H9 (cell line): ENCODE measurements at regions not wholly inside any gene's neighbourhood (a gene's known extent, or its start where the extent isn't known, plus 50 kb on each side); places are given as distances from the start of the nearest gene placed in this dataset.

ENCODE experiments used
- DNase-seq: peaks from one replicate; pipeline ENCODE4 v3.0.0-alpha.2; 2017
- H2AFZ ChIP-seq: one replicate; pipeline ENCODE4 v1.6.1; 2013; ENCODE audit warnings: mild to moderate bottlenecking, low read length, control low read depth, moderate library complexity
- H2AK5ac ChIP-seq: 2 replicates; pipeline ENCODE4 v1.6.1; 2013; ENCODE audit warnings: low read length, control low read depth, mixed read lengths; ENCODE audit not compliant: insufficient read length
- H2BK120ac ChIP-seq: one replicate; pipeline ENCODE4 v1.6.1; 2013; ENCODE audit warnings: low read depth, mild to moderate bottlenecking, low read length, control low read depth, inconsistent platforms; ENCODE audit not compliant: poor library complexity, severe bottlenecking
- H2BK12ac ChIP-seq: 2 replicates; pipeline ENCODE4 v1.6.1; 2013; ENCODE audit warnings: low read length, control low read depth, mixed read lengths, low read depth; ENCODE audit not compliant: insufficient read length
- H2BK15ac ChIP-seq: 2 replicates; pipeline ENCODE4 v1.6.1; 2013; ENCODE audit warnings: low read depth, low read length, control low read depth
- H2BK20ac ChIP-seq: one replicate; pipeline ENCODE4 v1.6.1; 2013; ENCODE audit warnings: low read depth, mild to moderate bottlenecking, low read length, control low read depth, inconsistent platforms; ENCODE audit not compliant: poor library complexity, severe bottlenecking
- H2BK5ac ChIP-seq: 2 replicates; pipeline ENCODE4 v1.6.1; 2013; ENCODE audit warnings: low read length, control low read depth, mixed read lengths; ENCODE audit not compliant: insufficient read length
- H3K14ac ChIP-seq: 2 replicates; pipeline ENCODE4 v1.6.1; 2013; ENCODE audit warnings: low read length, control low read depth; ENCODE audit not compliant: insufficient read depth
- H3K18ac ChIP-seq: 2 replicates; pipeline ENCODE4 v1.6.1; 2013; ENCODE audit warnings: low read depth, mild to moderate bottlenecking, mixed read lengths, low read length, control low read depth; ENCODE audit not compliant: insufficient read length
- H3K23ac ChIP-seq: 2 replicates; pipeline ENCODE4 v1.6.1; 2013; ENCODE audit warnings: low read length, control low read depth, mixed read lengths, low read depth; ENCODE audit not compliant: insufficient read length
- H3K23me2 ChIP-seq: 2 replicates; pipeline ENCODE4 v1.6.1; 2013; ENCODE audit warnings: low read depth, mild to moderate bottlenecking, mixed read lengths, low read length, control low read depth; ENCODE audit not compliant: insufficient read length, poor library complexity, severe bottlenecking
- H3K27ac ChIP-seq: 2 replicates; pipeline ENCODE4 v1.5.1; 2013; ENCODE audit warnings: low read length, control low read depth, mixed read lengths, low read depth; ENCODE audit not compliant: insufficient read length
- H3K27me3 ChIP-seq: 2 replicates; pipeline ENCODE4 v1.6.1; 2013; ENCODE audit warnings: low read length, control low read depth, inconsistent platforms; ENCODE audit not compliant: insufficient read depth
- H3K4ac ChIP-seq: 2 replicates; pipeline ENCODE4 v1.6.1; 2013; ENCODE audit warnings: low read depth, mild to moderate bottlenecking, control low read depth, inconsistent platforms, low read length, moderate library complexity
- H3K4me1 ChIP-seq: 2 replicates; pipeline ENCODE4 v1.6.1; 2013; ENCODE audit warnings: low read length, control low read depth, inconsistent platforms; ENCODE audit not compliant: insufficient read depth
- H3K4me2 ChIP-seq: 2 replicates; pipeline ENCODE4 v1.6.1; 2013; ENCODE audit warnings: low read length, control low read depth, mixed read lengths; ENCODE audit not compliant: insufficient read length, insufficient read depth
- H3K56ac ChIP-seq: 2 replicates; pipeline ENCODE4 v1.6.1; 2013; ENCODE audit warnings: low read depth, mild to moderate bottlenecking, mixed read lengths, low read length, control low read depth; ENCODE audit not compliant: insufficient read length
- H3K79me1 ChIP-seq: 2 replicates; pipeline ENCODE4 v1.6.1; 2013; ENCODE audit warnings: low read depth, mild to moderate bottlenecking, moderate library complexity, low read length, control low read depth, inconsistent platforms; ENCODE audit not compliant: insufficient read depth, poor library complexity, severe bottlenecking
- H3K79me2 ChIP-seq: 2 replicates; pipeline ENCODE4 v1.6.1; 2013; ENCODE audit warnings: low read length, control low read depth, inconsistent platforms; ENCODE audit not compliant: insufficient read depth
- H3K9ac ChIP-seq: 2 replicates; pipeline ENCODE4 v1.6.1; 2013; ENCODE audit warnings: low read length, control low read depth, mixed read lengths; ENCODE audit not compliant: insufficient read length; ENCODE audit errors: extremely low read depth
- H3K9me3 ChIP-seq: one replicate; pipeline ENCODE4 v1.6.1; 2013; ENCODE audit warnings: low read depth, low read length, inconsistent platforms; ENCODE audit not compliant: control insufficient read depth
- H3T11ph ChIP-seq: one replicate; pipeline ENCODE4 v1.6.1; 2013; ENCODE audit warnings: mild to moderate bottlenecking, low read length, control low read depth, inconsistent platforms
- H4K20me1 ChIP-seq: one replicate; pipeline ENCODE4 v1.6.1; 2013; ENCODE audit not compliant: control insufficient read depth, insufficient read length, insufficient read depth
- H4K5ac ChIP-seq: 2 replicates; pipeline ENCODE4 v1.6.1; 2013; ENCODE audit warnings: low read depth, mild to moderate bottlenecking, mixed read lengths, low read length, control low read depth; ENCODE audit not compliant: insufficient read length
- H4K8ac ChIP-seq: replicated peaks from 2 replicates; pipeline ENCODE4 v1.6.1; 2013; ENCODE audit warnings: low read length, control low read depth, mixed read lengths, low read depth; ENCODE audit not compliant: insufficient read length
- H4K91ac ChIP-seq: 2 replicates; pipeline ENCODE4 v1.6.1; 2013; ENCODE audit warnings: low read depth, mild to moderate bottlenecking, moderate library complexity, mixed read lengths, low read length, control low read depth; ENCODE audit not compliant: insufficient read length
- H3K27ac Mint-ChIP-seq, 3 experiments: 2 replicates in 2 of 3; 3 replicates in 1 of 3; pipeline ENCODE4 v1.8.0; 2020 to 2021; ENCODE audit warnings: mixed read lengths in 3 of 3, mild to moderate bottlenecking in 1 of 3, moderate library complexity in 1 of 3
- H3K27me3 Mint-ChIP-seq: 2 replicates; pipeline ENCODE4 v1.8.0; 2021; ENCODE audit warnings: low read depth, mild to moderate bottlenecking, moderate library complexity, mixed read lengths
- H3K36me3 Mint-ChIP-seq, 3 experiments: 2 replicates in 2 of 3; 3 replicates in 1 of 3; pipeline ENCODE4 v1.8.0; 2020 to 2021; ENCODE audit warnings: low read depth in 3 of 3, mixed read lengths in 3 of 3; ENCODE audit not compliant: insufficient read depth in 1 of 3
- H3K4me1 Mint-ChIP-seq, 2 experiments: 2 replicates each; pipeline ENCODE4 v1.8.0; 2020; ENCODE audit warnings: mixed read lengths in 2 of 2
- H3K4me3 Mint-ChIP-seq, 2 experiments: 2 replicates in 1 of 2; 3 replicates in 1 of 2; pipeline ENCODE4 v1.8.0; 2020 to 2021; ENCODE audit warnings: mild to moderate bottlenecking in 2 of 2, mixed read lengths in 2 of 2, moderate library complexity in 1 of 2
- H3K9me3 Mint-ChIP-seq, 2 experiments: 2 replicates in 1 of 2; 3 replicates in 1 of 2; pipeline ENCODE4 v1.8.0; 2020; ENCODE audit warnings: mild to moderate bottlenecking in 2 of 2, mixed read lengths in 2 of 2, moderate library complexity in 1 of 2
- CTCF ChIP-seq: fragments of 200-600 bp; sonication (generic); conservative IDR thresholded peaks from 3 replicates; pipeline ENCODE4 v1.8.0; 2021; ENCODE audit warnings: antibody characterized with exemption, mild to moderate bottlenecking
- WGBS: extraction: QIAGEN DNeasy Blood & Tissue Kit; methylation state at CpG from one replicate; pipeline ENCODE4 v1.1.7; 2013; ENCODE audit warnings: missing lambda C conversion rate, low lambda C conversion rate, mixed read lengths; ENCODE audit not compliant: insufficient read length; ENCODE audit errors: extremely low coverage; 5-methylcytosine and 5-hydroxymethylcytosine counted together

GRCh38 chr13:48819376-48819775 is 156.3 kb upstream of the FNDC3A start:
- Histone ChIP-seq H3K27me3 (no peaks in the 10 kb centered on the region), H2BK20ac (no peak overlapping the region), H2AK5ac (no peak overlapping the region), H3K14ac (no peak overlapping the region), H2AFZ (no peak overlapping the region), H4K8ac (no peak overlapping the region), H3K4me1 (no peaks in the 10 kb centered on the region), H2BK12ac (no peak overlapping the region), H3K9ac (no peak overlapping the region), H3K18ac (no peak overlapping the region), H3K79me2 (no peaks in the 10 kb centered on the region), H4K20me1 (no peaks in the 10 kb centered on the region), H3K4ac (no peak overlapping the region), H3K79me1 (no peaks in the 10 kb centered on the region), H3K23ac (no peak overlapping the region), H4K91ac (no peak overlapping the region), H2BK120ac (no peak overlapping the region), H3T11ph (no peak overlapping the region), H2BK5ac (no peak overlapping the region), H3K56ac (no peak overlapping the region), H4K5ac (no peak overlapping the region), H3K27ac (no peak overlapping the region), H3K4me2 (no peak overlapping the region), H2BK15ac (no peak overlapping the region), H3K9me3 (no peaks in the 10 kb centered on the region), H3K23me2 (no peaks in the 10 kb centered on the region)
- TF ChIP-seq CTCF = no peak
- WGBS = no CpG with 5 or more reads among the region's 3 CpGs
- Mint-ChIP-seq H3K4me1 (no peaks in the 10 kb centered on the region), H3K4me3 (no peak overlapping the region), H3K27me3 (no peaks in the 10 kb centered on the region), H3K36me3 (no peaks in the 10 kb centered on the region), H3K27ac (no peak overlapping the region), H3K9me3 (no peaks in the 10 kb centered on the region)
- no peak for DNase-seq
